GM19455 (cell line): ENCODE measurements at regions not wholly inside any gene's neighbourhood (a gene's known extent, or its start where the extent isn't known, plus 50 kb on each side); places are given as distances from the start of the nearest gene placed in this dataset.

Source experiments
- ATAC-seq: cut with Tn5 transposase; IDR thresholded peaks from one replicate; pipeline ENCODE4 v1.9.1; 2021; ENCODE audit not compliant: unreplicated experiment

DNA sequence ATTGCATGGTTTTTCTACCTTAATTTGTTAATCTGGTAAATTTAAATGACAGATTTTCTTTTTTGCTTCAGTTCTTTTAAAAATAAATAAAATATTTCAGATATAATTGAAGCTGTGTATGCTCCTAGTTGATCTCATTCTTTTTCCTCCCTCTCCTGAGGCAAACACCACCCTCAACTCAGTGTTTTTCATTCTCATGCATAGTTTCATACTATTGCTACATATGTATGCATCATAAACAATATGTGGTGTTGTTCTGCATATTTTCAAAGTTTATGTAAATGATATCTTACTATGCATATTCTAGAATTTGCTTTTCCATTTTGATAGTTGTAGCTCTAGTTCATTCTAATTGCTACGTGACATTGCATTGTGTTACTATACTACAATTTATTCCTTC is 257.2 kb upstream of the POU3F1 start:
- no peak for ATAC-seq

DNA sequence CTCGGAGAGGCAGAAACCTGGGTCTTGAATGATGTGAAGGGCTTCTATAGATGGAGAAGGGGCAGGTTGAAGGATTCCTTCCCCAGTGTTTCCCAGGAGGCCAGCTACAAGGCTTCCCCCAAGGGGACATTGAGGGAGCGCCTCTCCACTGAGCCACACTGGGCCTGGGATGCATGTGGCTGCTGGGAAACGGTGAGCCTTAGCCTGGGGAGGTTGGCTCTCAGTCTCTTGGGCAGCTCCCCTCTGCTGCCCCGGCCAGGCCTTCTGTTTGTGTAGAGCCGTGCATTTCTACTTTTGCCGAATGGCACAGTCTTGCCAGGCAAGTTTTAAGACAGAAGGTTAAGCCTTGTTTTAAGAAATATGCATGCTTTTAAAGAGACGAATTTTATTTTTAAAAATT is 254.4 kb upstream of the POU3F1 start:
- no peak for ATAC-seq

- ATAC-seq: no peak
These were observed 254.0 kb upstream of the POU3F1 start for GRCh38 chr1:38300616-38301015.

DNA sequence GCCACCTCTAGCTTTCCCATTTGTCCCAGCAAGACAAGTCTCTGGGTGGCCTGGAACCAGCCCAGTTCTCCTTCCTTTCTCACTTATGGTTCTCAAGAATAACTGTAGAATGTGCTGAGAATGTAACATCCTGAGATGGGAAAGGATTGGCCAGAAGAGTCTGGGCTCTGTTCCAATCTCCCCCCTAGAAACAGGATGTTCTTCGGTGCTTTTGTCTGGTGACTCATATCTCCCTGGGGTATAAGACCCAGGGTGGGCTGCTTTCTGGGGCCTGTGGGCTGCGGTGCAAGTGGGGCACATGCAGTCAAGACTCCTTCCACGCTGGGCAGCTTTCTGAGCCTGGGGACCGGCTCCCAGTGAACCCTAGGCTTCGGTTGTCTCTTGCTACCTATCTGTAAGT is 251.2 kb upstream of the POU3F1 start:
- ATAC-seq: no peak

DNA sequence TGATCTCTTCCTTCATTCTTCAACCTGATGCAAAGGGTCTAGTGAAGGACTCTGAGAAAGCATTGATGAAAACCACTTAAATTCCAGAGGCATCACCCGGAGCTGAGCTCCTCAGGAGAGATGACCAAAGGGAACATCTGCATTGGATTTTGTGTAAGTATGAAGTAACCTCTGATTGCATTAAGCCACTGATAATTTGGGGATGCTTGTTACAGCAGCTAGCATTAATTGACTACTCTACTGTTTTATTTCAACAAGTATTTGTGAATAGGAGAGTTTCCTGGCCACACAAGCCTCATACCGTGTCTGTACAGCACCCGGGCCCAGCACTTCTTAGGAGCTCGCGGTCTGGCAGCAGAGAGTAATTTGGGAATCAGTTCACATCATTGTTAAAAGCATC is 250.7 kb upstream of the POU3F1 start:
- no peak for ATAC-seq

- no peak for ATAC-seq
These were observed 249.5 kb upstream of the POU3F1 start for GRCh38 chr1:38296047-38296446.

GRCh38 chr1:38293567-38293966 is 247.0 kb upstream of the POU3F1 start:
- ATAC-seq: no peak

- ATAC-seq: no peak
These were observed 246.4 kb upstream of the POU3F1 start for GRCh38 chr1:38292969-38293368.

DNA sequence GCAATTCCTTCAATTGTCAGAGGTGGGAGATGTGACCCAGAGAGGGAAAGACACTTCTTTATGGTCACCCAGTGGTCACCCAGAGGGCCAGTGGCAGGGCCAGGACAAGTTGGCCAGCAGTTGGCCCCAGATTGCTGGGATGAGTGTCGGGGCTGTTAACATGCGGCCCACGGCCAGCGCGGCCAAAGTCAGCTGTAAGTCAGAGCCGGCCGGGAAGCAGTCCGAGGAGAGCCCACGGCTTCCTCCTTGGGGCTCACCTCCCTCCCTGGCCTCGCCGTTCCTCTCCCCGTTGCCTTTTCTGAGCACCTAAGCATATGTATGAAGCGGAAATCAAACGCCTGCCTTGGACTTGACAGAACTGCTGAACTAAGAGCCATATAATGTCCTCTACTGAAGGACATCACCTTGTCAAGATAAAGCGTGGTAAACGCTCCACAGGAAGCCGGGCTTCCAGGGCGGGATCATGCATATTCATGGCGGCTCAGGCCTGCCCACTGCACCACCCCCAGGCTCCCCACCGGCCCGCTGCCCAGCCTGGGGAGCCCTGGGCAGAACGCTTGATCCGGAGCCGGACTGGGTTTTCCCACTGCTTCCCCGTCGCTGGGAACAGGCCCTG is 245.4 kb upstream of the POU3F1 start:
- ATAC-seq: no peak

DNA sequence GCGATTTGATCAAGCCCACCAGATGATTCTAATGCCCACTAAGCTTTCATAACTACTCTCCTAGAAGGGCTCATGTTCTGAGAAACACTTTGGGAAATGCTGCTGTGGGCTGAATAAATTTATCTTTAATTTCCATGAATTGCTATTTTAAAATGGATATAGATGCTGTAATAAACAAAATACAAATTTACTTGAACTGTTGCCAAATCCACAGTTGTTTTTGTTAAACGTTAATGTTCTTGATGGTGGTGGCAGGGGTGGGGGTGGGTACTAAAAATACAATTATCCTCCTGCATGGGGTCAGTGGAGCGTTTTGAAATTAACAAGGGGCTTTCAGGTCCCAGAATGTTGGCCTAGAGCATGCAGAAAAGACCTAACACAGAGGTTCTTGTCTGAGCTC is 244.7 kb upstream of the POU3F1 start:
- no peak for ATAC-seq

GRCh38 chr1:38289034-38289433 is 242.4 kb upstream of the POU3F1 start:
- no peak for ATAC-seq

- no peak for ATAC-seq
These were observed 241.0 kb upstream of the POU3F1 start for GRCh38 chr1:38287547-38287946.

- ATAC-seq: no peak
These were observed 240.4 kb upstream of the POU3F1 start for GRCh38 chr1:38287036-38287435.

DNA sequence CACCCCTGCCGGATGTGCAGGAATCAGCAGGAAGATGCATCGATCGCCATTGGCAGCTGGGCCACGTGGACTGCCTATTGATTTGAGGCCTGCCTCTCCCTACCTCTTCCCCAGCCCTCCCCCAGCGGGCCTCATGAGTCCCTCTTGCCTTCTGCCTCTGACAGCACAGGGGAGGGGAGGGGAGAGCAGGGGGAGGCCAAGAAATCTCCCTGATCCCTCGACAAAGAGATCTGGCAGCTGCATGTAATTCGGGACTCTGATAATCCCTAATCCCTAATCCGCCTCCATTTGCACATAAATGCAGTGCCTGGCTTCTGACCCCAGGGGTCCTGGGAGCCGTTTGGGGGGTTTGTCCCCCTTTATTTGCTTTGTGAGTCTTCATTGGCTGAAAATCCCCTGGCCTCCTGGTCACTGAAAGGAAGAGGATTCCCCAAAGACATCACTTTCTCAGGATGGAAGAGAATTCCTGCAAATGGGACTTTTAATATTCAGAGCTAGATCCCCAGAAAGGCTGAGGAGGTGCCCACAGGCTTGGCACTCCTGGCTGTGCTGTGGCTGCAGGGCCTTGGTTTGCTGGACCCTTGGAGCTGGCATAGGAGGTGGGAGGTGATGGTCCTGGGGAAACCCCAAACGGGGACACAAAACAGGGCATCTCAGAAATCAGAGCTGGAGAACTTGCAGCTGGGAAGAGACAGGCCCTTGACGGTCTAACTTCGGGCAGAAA is 239.4 kb upstream of the POU3F1 start:
- no peak for ATAC-seq

DNA sequence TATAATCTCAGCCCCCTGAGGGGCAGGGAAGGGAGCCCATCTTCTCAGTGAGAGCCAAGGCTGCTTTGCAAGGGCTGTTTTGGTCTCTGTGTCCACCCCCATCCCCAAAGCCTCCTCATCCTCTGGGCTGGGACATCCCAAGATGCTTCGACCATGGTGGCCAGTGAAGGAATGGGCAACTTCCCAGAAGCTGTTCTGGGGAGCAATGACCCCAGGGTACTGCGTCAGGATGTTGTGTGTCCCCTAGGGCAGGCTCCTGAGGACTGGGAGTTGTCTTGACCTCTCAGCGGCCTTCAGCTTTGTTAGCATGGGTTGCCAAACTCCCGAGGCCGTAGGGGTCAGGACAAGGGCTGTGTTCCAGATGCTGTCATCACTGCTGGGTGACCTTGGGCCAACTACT is 238.4 kb upstream of the POU3F1 start:
- no peak for ATAC-seq

- ATAC-seq: no peak
These were observed 237.3 kb upstream of the POU3F1 start for GRCh38 chr1:38283696-38284470.

GRCh38 chr1:38279148-38279547 is 232.6 kb upstream of the POU3F1 start:
- no peak for ATAC-seq

DNA sequence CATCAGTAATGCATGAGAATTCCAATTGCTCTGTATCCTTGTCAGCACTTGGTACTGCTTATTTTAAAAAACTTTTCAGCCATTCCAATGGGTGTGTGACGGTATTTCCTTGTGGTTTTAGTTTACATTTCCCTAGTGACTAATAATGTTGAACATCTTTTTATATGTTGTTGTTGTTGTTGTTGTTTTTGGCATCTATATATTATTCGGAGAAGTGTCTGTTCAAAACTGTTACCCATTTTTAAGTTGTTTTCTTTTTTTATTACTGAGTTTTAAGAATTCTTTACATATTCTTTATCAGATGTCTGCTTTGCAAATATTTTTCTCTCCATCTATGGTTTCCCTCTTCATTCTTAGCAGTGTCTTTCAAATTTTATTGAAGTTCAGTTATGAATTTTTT is 231.1 kb upstream of the POU3F1 start:
- no peak for ATAC-seq

GRCh38 chr1:38275960-38276359 is 229.4 kb upstream of the POU3F1 start:
- no peak for ATAC-seq

DNA sequence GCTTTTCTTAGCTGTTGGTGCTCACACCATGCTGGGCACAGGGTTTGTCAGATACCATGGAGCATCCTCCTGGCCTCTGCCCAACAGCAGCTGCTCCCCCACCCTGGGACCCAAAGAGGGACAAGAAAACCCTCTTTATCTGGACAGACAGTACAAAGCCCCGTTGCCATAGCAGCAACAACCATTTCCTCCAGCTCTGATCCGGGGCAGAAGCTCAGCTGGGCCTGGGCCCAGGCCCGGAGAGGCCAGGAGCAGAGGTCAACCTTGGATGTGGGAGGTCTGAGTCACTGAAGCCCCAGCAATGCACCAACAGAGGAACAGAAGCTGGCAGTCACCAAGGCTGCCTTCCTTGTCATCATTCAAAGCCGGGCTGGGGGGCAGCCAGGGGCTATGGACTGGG is 228.4 kb upstream of the POU3F1 start:
- ATAC-seq: no peak

- no peak for ATAC-seq
These were observed 226.7 kb upstream of the POU3F1 start for GRCh38 chr1:38273196-38273804.

- no peak for ATAC-seq
These were observed 225.9 kb upstream of the POU3F1 start for GRCh38 chr1:38272515-38272914.
